Lung (tissue), 11 donors: ENCODE measurements at regions not wholly inside any gene's neighbourhood (a gene's known extent, or its start where the extent isn't known, plus 50 kb on each side); places are given as distances from the start of the nearest gene placed in this dataset.

Experiments
- ATAC-seq: fragments of 200-7000 bp; cut with Tn5 transposase; one replicate; pipeline ENCODE4 v1.9.1; 2020; ENCODE audit warnings: moderate number of reproducible peaks; ENCODE audit not compliant: insufficient read depth, low FRiP score
- DNase-seq, 3 donors: peaks; one replicate each; pipeline ENCODE4 v3.0.0-alpha.2; 2013 to 2017
- H3K27ac ChIP-seq, 2 donors: one replicate each; pipeline ENCODE4 v1.5.1; 2013; ENCODE audit warnings: mild to moderate bottlenecking in 2 of 2, moderate library complexity in 2 of 2, control low read depth in 1 of 2, inconsistent platforms in 1 of 2, low read depth in 1 of 2, low read length in 1 of 2
- H3K27me3 ChIP-seq, 3 donors: one replicate each; pipeline ENCODE4 v1.5.1; 2013; ENCODE audit warnings: low read length in 2 of 3; ENCODE audit not compliant: control insufficient read depth in 3 of 3, insufficient read depth in 3 of 3
- H3K36me3 ChIP-seq, 4 donors: one replicate each; pipeline ENCODE4 v1.5.1; 2013; ENCODE audit warnings: low read length in 4 of 4, mild to moderate bottlenecking in 1 of 4, moderate library complexity in 1 of 4; ENCODE audit not compliant: control insufficient read depth in 4 of 4, insufficient read depth in 4 of 4
- H3K4me1 ChIP-seq, 5 donors: one replicate each; pipeline ENCODE4 v1.5.1; 2013; ENCODE audit warnings: low read length in 5 of 5, mild to moderate bottlenecking in 2 of 5, moderate library complexity in 1 of 5; ENCODE audit not compliant: control insufficient read depth in 5 of 5, insufficient read depth in 5 of 5
- H3K4me3 ChIP-seq: one replicate; pipeline ENCODE4 v1.5.1; 2013; ENCODE audit warnings: mild to moderate bottlenecking, control low read depth, moderate library complexity
- H3K9ac ChIP-seq, 2 donors: one replicate each; pipeline ENCODE4 v1.5.1; 2013; ENCODE audit warnings: low read length in 2 of 2, control low read depth in 1 of 2; ENCODE audit not compliant: insufficient read depth in 1 of 2
- H3K9me3 ChIP-seq, 4 donors: one replicate each; pipeline ENCODE4 v1.5.1; 2013; ENCODE audit warnings: low read length in 3 of 4, mild to moderate bottlenecking in 1 of 4, moderate library complexity in 1 of 4; ENCODE audit not compliant: control insufficient read depth in 4 of 4, insufficient read depth in 3 of 4
- WGBS, 2 donors: extraction: QIAGEN DNeasy Blood & Tissue Kit; methylation state at CpG; one replicate each; pipeline ENCODE4 v1.1.7; 2013; 5-methylcytosine and 5-hydroxymethylcytosine counted together
- TF ChIP-seq, protein P1 (sequence below): IDR thresholded peaks from 2 replicates; pipeline ENCODE4 v1.5.1; 2012; ENCODE audit warnings: mild to moderate bottlenecking; ENCODE audit errors: control extremely low read depth, extremely low read depth
- donor health status: control.
- donor health status: control.
- donor health status: Bipolar disorder and iron deficiency.
- donor health status: healthy.
- donor health status: DM: yes; HTN: yes; CAD: no.

GRCh38 chr12:38139456-38139855 lies 177.1 kb upstream of the ALG10B start:
- H3K27ac ChIP-seq, result no peak overlapping the region
- no peak overlapping the region for H3K4me3 ChIP-seq
- TF ChIP-seq, protein P1, sequence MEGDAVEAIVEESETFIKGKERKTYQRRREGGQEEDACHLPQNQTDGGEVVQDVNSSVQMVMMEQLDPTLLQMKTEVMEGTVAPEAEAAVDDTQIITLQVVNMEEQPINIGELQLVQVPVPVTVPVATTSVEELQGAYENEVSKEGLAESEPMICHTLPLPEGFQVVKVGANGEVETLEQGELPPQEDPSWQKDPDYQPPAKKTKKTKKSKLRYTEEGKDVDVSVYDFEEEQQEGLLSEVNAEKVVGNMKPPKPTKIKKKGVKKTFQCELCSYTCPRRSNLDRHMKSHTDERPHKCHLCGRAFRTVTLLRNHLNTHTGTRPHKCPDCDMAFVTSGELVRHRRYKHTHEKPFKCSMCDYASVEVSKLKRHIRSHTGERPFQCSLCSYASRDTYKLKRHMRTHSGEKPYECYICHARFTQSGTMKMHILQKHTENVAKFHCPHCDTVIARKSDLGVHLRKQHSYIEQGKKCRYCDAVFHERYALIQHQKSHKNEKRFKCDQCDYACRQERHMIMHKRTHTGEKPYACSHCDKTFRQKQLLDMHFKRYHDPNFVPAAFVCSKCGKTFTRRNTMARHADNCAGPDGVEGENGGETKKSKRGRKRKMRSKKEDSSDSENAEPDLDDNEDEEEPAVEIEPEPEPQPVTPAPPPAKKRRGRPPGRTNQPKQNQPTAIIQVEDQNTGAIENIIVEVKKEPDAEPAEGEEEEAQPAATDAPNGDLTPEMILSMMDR, result no peak
- DNase-seq (no peak), ATAC-seq (no peak)
- no peaks in the 10 kb centered on the region for H3K36me3 ChIP-seq
- H3K9me3 ChIP-seq, result no peaks in the 10 kb centered on the region
- no peak overlapping the region for H3K9ac ChIP-seq
- 87% methylated on average over 13 of the region's 13 CpGs for WGBS, 2 donors
- no peaks in the 10 kb centered on the region for H3K27me3 ChIP-seq
- peaks cover 0 to 4% (median 0%) of the 10 kb centered on the region in 5 donors for H3K4me1 ChIP-seq

DNA sequence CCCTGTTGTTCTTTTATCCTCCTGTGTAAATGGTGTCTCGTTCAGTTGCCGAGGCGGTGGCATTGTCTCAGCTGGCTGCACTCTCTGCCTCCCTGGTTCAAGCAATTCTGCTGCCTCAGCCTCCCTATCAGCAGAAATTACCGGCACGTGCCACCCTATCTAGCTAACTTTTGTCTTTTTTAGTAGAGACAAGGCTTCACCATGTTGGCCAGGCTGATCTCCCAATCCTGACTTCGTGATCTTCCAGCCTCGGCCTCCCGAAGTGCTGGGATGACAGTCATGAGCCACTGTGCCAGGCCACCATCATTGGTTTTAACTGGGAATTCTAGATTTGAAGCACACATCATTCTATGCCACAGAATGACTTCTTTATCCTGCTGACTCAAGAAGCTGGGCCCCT lies 175.3 kb upstream of the ALG10B start:
- Histone ChIP-seq H3K4me3 (no peak overlapping the region), H3K27me3 (no peaks in the 10 kb centered on the region), H3K36me3 (no peaks in the 10 kb centered on the region), H3K27ac (no peak overlapping the region), H3K9me3 (peaks cover 0 to 2% (median 0%) of the 10 kb centered on the region in 4 donors), H3K4me1 (peaks cover 0 to 4% (median 0%) of the 10 kb centered on the region in 5 donors), H3K9ac (no peak overlapping the region)
- TF ChIP-seq, protein P1, result no peak
- 88 to 92% methylated on average over 8 of the region's 8 CpGs for WGBS, 2 donors
- DNase-seq (no peak), ATAC-seq (no peak)

- no peaks in the 10 kb centered on the region for H3K27me3 ChIP-seq
- H3K27ac ChIP-seq, result no peak overlapping the region
- no peak for ATAC-seq
- DNase-seq, result no peak
- H3K4me1 ChIP-seq, result peaks cover 0 to 4% (median 0%) of the 10 kb centered on the region in 5 donors
- no peaks in the 10 kb centered on the region for H3K36me3 ChIP-seq
- H3K9me3 ChIP-seq, result peaks cover 0 to 6% (median 0%) of the 10 kb centered on the region in 4 donors
- no peak overlapping the region for H3K9ac ChIP-seq
- TF ChIP-seq, protein P1, result no peak
- WGBS, 2 donors, result 81 to 82% methylated on average over 9 of the region's 9 CpGs
- H3K4me3 ChIP-seq, result no peak overlapping the region
These were observed 174.7 kb upstream of the ALG10B start for GRCh38 chr12:38141861-38142260.

- Histone ChIP-seq H3K9me3 (peaks cover 0 to 9% (median 0%) of the 10 kb centered on the region in 4 donors), H3K4me3 (no peak overlapping the region), H3K36me3 (no peaks in the 10 kb centered on the region), H3K27me3 (no peaks in the 10 kb centered on the region), H3K4me1 (peaks cover 0 to 4% (median 0%) of the 10 kb centered on the region in 5 donors), H3K9ac (no peak overlapping the region), H3K27ac (no peak overlapping the region)
- 81 to 82% methylated on average over 5 of the region's 5 CpGs for WGBS, 2 donors
- TF ChIP-seq, protein P1, result no peak
- DNase-seq, result no peak
- ATAC-seq, result no peak
These were observed 173.6 kb upstream of the ALG10B start for GRCh38 chr12:38142974-38143373.
